ENCODE measurements at regions not wholly inside any gene's neighbourhood (a gene's known extent, or its start where the extent isn't known, plus 50 kb on each side); places are given as distances from the start of the nearest gene placed in this dataset.

DNA sequence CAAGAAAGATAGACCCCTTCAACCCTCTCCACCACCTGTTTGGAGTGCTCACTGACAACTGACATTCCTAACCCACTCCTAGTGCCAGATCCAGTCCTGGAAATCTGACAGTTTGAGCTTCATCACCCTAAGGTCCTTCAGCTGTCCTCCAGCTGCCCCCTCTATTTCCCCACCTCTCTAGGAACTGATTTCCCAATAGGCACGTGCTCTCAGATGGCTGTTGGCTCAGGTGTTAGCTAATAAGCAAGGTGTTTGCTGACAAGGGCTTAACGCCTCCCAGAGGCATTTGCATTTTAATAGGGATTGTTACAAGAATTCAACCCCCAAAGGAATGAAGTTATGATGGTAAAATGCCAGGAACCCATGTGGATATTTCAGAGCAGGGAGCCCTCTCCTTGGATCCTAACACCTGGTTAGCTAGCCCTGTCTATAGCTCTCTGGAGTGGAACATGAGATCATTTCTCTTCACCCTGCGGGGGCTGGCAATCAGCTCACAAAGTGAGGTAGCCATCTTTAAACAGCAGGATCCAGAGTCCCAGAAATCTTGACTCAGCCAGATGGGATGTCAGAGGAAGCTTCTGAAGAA is 348.5 kb upstream of the SFRP2 start:
- TF ChIP-seq CTCF (IDR thresholded peaks at IDR 0.05) (no peak), EZH2 (IDR thresholded peaks at IDR 0.05; ENCODE audit: borderline replicate concordance, insufficient read depth, low read depth, low read length, poor library complexity, severe bottlenecking) (no peak)
